ENCODE measurements at regions not wholly inside any gene's neighbourhood (a gene's known extent, or its start where the extent isn't known, plus 50 kb on each side); places are given as distances from the start of the nearest gene placed in this dataset.

DNA sequence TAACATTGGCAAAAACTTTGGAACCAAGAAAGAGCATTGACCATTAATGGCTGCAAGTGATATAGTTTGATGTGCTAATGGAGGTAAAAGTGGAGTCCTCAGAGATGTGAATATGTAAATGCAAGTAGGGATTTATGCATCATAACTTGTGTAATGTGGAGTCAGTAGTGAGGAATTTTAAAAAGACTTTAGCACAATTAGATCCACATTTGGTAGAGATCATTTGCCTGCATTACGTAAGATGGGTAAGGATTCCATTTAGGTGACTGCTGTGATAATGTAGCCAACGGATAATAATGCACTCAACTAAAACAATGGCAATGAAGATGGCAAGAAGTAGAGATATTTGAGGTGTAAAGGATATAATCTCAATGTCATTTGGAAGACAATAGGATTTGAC, 1128.4 kb downstream of the ADGRL3 start (continued):
- TF ChIP-seq, protein P1, sequence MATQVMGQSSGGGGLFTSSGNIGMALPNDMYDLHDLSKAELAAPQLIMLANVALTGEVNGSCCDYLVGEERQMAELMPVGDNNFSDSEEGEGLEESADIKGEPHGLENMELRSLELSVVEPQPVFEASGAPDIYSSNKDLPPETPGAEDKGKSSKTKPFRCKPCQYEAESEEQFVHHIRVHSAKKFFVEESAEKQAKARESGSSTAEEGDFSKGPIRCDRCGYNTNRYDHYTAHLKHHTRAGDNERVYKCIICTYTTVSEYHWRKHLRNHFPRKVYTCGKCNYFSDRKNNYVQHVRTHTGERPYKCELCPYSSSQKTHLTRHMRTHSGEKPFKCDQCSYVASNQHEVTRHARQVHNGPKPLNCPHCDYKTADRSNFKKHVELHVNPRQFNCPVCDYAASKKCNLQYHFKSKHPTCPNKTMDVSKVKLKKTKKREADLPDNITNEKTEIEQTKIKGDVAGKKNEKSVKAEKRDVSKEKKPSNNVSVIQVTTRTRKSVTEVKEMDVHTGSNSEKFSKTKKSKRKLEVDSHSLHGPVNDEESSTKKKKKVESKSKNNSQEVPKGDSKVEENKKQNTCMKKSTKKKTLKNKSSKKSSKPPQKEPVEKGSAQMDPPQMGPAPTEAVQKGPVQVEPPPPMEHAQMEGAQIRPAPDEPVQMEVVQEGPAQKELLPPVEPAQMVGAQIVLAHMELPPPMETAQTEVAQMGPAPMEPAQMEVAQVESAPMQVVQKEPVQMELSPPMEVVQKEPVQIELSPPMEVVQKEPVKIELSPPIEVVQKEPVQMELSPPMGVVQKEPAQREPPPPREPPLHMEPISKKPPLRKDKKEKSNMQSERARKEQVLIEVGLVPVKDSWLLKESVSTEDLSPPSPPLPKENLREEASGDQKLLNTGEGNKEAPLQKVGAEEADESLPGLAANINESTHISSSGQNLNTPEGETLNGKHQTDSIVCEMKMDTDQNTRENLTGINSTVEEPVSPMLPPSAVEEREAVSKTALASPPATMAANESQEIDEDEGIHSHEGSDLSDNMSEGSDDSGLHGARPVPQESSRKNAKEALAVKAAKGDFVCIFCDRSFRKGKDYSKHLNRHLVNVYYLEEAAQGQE (IDR thresholded peaks at IDR 0.05; ENCODE audit: borderline replicate concordance in 1 of 2, low read depth in 1 of 2, low read length in 2 of 2): no peak
- TF ChIP-seq ZNF841 (CRISPR knock-in tag; IDR thresholded peaks at IDR 0.05; ENCODE audit: borderline replicate concordance) (no peak), EP300 (IDR thresholded peaks at IDR 0.05; ENCODE audit: low read depth in 2 of 2, low read length in 2 of 2) (no peak), EP300 (CRISPR knock-in tag; IDR thresholded peaks at IDR 0.05; ENCODE audit: borderline replicate concordance) (no peak), KDM1A (CRISPR knock-in tag; IDR thresholded peaks at IDR 0.05) (no peak), MYC (CRISPR knock-in tag; IDR thresholded peaks at IDR 0.05; ENCODE audit: borderline replicate concordance) (no peak), KMT2A (CRISPR knock-in tag; IDR thresholded peaks at IDR 0.05) (no peak), ATF1 (CRISPR knock-in tag; IDR thresholded peaks at IDR 0.05) (no peak), CHD4 (IDR thresholded peaks at IDR 0.05; ENCODE audit: borderline replicate concordance, low read length) (no peak)
- TF ChIP-seq, protein P2, sequence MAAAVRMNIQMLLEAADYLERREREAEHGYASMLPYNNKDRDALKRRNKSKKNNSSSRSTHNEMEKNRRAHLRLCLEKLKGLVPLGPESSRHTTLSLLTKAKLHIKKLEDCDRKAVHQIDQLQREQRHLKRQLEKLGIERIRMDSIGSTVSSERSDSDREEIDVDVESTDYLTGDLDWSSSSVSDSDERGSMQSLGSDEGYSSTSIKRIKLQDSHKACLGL (CRISPR knock-in tag; IDR thresholded peaks at IDR 0.05): no peak
- TF ChIP-seq, protein P3, sequence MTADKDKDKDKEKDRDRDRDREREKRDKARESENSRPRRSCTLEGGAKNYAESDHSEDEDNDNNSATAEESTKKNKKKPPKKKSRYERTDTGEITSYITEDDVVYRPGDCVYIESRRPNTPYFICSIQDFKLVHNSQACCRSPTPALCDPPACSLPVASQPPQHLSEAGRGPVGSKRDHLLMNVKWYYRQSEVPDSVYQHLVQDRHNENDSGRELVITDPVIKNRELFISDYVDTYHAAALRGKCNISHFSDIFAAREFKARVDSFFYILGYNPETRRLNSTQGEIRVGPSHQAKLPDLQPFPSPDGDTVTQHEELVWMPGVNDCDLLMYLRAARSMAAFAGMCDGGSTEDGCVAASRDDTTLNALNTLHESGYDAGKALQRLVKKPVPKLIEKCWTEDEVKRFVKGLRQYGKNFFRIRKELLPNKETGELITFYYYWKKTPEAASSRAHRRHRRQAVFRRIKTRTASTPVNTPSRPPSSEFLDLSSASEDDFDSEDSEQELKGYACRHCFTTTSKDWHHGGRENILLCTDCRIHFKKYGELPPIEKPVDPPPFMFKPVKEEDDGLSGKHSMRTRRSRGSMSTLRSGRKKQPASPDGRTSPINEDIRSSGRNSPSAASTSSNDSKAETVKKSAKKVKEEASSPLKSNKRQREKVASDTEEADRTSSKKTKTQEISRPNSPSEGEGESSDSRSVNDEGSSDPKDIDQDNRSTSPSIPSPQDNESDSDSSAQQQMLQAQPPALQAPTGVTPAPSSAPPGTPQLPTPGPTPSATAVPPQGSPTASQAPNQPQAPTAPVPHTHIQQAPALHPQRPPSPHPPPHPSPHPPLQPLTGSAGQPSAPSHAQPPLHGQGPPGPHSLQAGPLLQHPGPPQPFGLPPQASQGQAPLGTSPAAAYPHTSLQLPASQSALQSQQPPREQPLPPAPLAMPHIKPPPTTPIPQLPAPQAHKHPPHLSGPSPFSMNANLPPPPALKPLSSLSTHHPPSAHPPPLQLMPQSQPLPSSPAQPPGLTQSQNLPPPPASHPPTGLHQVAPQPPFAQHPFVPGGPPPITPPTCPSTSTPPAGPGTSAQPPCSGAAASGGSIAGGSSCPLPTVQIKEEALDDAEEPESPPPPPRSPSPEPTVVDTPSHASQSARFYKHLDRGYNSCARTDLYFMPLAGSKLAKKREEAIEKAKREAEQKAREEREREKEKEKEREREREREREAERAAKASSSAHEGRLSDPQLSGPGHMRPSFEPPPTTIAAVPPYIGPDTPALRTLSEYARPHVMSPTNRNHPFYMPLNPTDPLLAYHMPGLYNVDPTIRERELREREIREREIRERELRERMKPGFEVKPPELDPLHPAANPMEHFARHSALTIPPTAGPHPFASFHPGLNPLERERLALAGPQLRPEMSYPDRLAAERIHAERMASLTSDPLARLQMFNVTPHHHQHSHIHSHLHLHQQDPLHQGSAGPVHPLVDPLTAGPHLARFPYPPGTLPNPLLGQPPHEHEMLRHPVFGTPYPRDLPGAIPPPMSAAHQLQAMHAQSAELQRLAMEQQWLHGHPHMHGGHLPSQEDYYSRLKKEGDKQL (CRISPR knock-in tag; IDR thresholded peaks at IDR 0.05; ENCODE audit: low read depth): no peak

All from HepG2 (cell line).